HCT116 (cell line): ENCODE measurements at regions not wholly inside any gene's neighbourhood (a gene's known extent, or its start where the extent isn't known, plus 50 kb on each side); places are given as distances from the start of the nearest gene placed in this dataset.

ENCODE experiments used
- ATAC-seq: fragments of 200-7000 bp; cut with Tn5 transposase; 2 replicates; pipeline ENCODE4 v1.9.1; 2020; ENCODE audit warnings: mild to moderate bottlenecking, moderate library complexity
- BruUV-seq: library from RNA; stranded (reverse); fragments of 400-500 nt; replicated peaks from 2 replicates; lab custom pipeline; 2021; lab: Mats Ljungman, UMichigan
- CTCF ChIA-PET: fragments of 300-600 bp; sonication (Branson Sonifier 250); formaldehyde crosslinking; loops from one replicate; lab custom pipeline; 2021; ENCODE audit warnings: antibody characterized with exemption; lab: Charles Lee
- POLR2A ChIA-PET: fragments of 300-600, 350-600 bp; sonication (Branson Sonifier 250); formaldehyde crosslinking; loops from one replicate; lab custom pipeline; 2021; ENCODE audit warnings: antibody characterized with exemption; lab: Charles Lee
- RAD21 ChIA-PET, 2 experiments: fragments of 300-600 bp; sonication (Branson Sonifier 250); formaldehyde crosslinking; loops; one replicate each; lab custom pipeline; 2023; ENCODE audit warnings: low total read pairs in 2 of 2; ENCODE audit not compliant: uncharacterized antibody in 2 of 2, unreplicated experiment in 2 of 2, low non-redundant PET in 1 of 2; lab: Charles Lee
- DNase-seq: peaks from one replicate; pipeline ENCODE4 v3.0.0-alpha.2; 2010; ENCODE audit warnings: low read depth, low spot score
- H2AFZ ChIP-seq: fragments of 200-600 bp; shearing (Covaris generic), sonication (generic); 2 replicates; pipeline ENCODE4 v1.6.1; 2017; ENCODE audit warnings: low read depth, mixed run types, mixed read lengths, antibody characterized with exemption, low read length; ENCODE audit not compliant: poor library complexity, severe bottlenecking
- H3K27ac ChIP-seq: 2 replicates; pipeline ENCODE4 v1.5.1; 2012; ENCODE audit warnings: low read depth, low read length
- H3K27me3 ChIP-seq: fragments of 200-600 bp; sonication (generic); 2 replicates; pipeline ENCODE4 v1.6.1; 2016; ENCODE audit warnings: mixed run types, low read length, mixed read lengths; ENCODE audit not compliant: insufficient read depth
- H3K36me3 ChIP-seq, 2 experiments: fragments of 200-500 bp in 1 of 2; fragments of 200-600 bp in 1 of 2; sonication (Bioruptor generic) in 1 of 2; sonication (generic) in 1 of 2; 2 replicates each; pipeline versions ENCODE4 v1.5.1 to v1.6.1; 2014 to 2016; ENCODE audit warnings: low read length in 2 of 2, inconsistent platforms in 1 of 2, mixed read lengths in 1 of 2, mixed run types in 1 of 2; ENCODE audit not compliant: insufficient read depth in 2 of 2, control insufficient read depth in 1 of 2
- H3K4me1 ChIP-seq, 2 experiments: fragments of 200-600 bp in 1 of 2; sonication (generic) in 1 of 2; 2 replicates each; pipeline versions ENCODE4 v1.5.1 to v1.6.1; 2012 to 2017; ENCODE audit warnings: low read length in 2 of 2, inconsistent platforms in 1 of 2, mild to moderate bottlenecking in 1 of 2, mixed read lengths in 1 of 2, mixed run types in 1 of 2, moderate library complexity in 1 of 2; ENCODE audit not compliant: insufficient read depth in 2 of 2, control insufficient read depth in 1 of 2
- H3K4me2 ChIP-seq: fragments of 200-600 bp; sonication (generic); 2 replicates; pipeline ENCODE4 v1.6.1; 2017; ENCODE audit warnings: mixed run types, low read length, mixed read lengths
- H3K4me3 ChIP-seq, 2 experiments: fragments of 200-600 bp in 1 of 2; sonication (generic) in 1 of 2; replicated peaks in 1 of 2; 2 replicates each; pipeline ENCODE4 v1.5.1; 2011 to 2016; ENCODE audit warnings: low read length in 2 of 2, control low read depth in 1 of 2, low read depth in 1 of 2, mild to moderate bottlenecking in 1 of 2, mixed read lengths in 1 of 2, mixed run types in 1 of 2
- H3K79me2 ChIP-seq: fragments of 200-600 bp; sonication (generic); 2 replicates; pipeline ENCODE4 v1.6.1; 2017; ENCODE audit warnings: mild to moderate bottlenecking, mixed run types, low read length, moderate library complexity, mixed read lengths; ENCODE audit not compliant: insufficient read depth
- H3K9ac ChIP-seq: fragments of 200-600 bp; sonication (generic); 2 replicates; pipeline ENCODE4 v1.6.1; 2016; ENCODE audit warnings: low read length, mixed read lengths
- H3K9me2 ChIP-seq: fragments of 200-600 bp; sonication (generic), shearing (Covaris generic); 2 replicates; pipeline ENCODE4 v1.6.1; 2017; ENCODE audit warnings: mixed run types, mild to moderate bottlenecking, moderate library complexity; ENCODE audit not compliant: insufficient read depth
- H3K9me3 ChIP-seq, 2 experiments: fragments of 200-500 bp in 1 of 2; fragments of 200-600 bp in 1 of 2; sonication (Bioruptor generic) in 1 of 2; sonication (generic) in 1 of 2; 2 replicates each; pipeline ENCODE4 v1.6.1; 2014 to 2017; ENCODE audit warnings: low read length in 2 of 2, mixed read lengths in 2 of 2, inconsistent platforms in 1 of 2, low read depth in 1 of 2, mild to moderate bottlenecking in 1 of 2, mixed run types in 1 of 2, moderate library complexity in 1 of 2; ENCODE audit not compliant: control insufficient read depth in 1 of 2, insufficient read depth in 1 of 2
- H4K20me1 ChIP-seq: fragments of 200-600 bp; sonication (generic), shearing (Covaris generic); 2 replicates; pipeline ENCODE4 v1.6.1; 2017; ENCODE audit warnings: mixed run types, mild to moderate bottlenecking, moderate library complexity; ENCODE audit not compliant: insufficient read depth
- CBX3 ChIP-seq: IDR thresholded peaks from 2 replicates; pipeline ENCODE4 v1.6.1; 2012; ENCODE audit warnings: low read depth
- CEBPB ChIP-seq: IDR thresholded peaks from 2 replicates; pipeline ENCODE4 v1.6.1; 2012; ENCODE audit warnings: low read depth
- CTCF ChIP-seq, 3 experiments: fragments of 200-600 bp in 1 of 3; sonication (generic) in 1 of 3; IDR thresholded peaks in 2 of 3; conservative IDR thresholded peaks in 1 of 3; 2 replicates each; pipeline ENCODE4 v1.5.1; 2012 to 2017; ENCODE audit warnings: low read depth in 2 of 3, low read length in 2 of 3, antibody characterized with exemption in 1 of 3, borderline replicate concordance in 1 of 3, control low read depth in 1 of 3, mild to moderate bottlenecking in 1 of 3, mixed read lengths in 1 of 3, mixed run types in 1 of 3, moderate library complexity in 1 of 3; ENCODE audit not compliant: insufficient read depth in 1 of 3
- EGR1 ChIP-seq: IDR thresholded peaks from 2 replicates; pipeline ENCODE4 v1.6.1; 2012; ENCODE audit warnings: low read depth
- EZH2 ChIP-seq: fragments of 200-600 bp; sonication (generic); IDR thresholded peaks from 2 replicates; pipeline ENCODE4 v1.6.1; 2017; ENCODE audit warnings: antibody characterized with exemption, mixed run types
- EZH2phosphoT487 ChIP-seq: fragments of 200-600 bp; IDR thresholded peaks from 2 replicates; pipeline ENCODE4 v1.6.1; 2018; ENCODE audit warnings: antibody characterized with exemption, borderline replicate concordance
- JUND ChIP-seq: IDR thresholded peaks from 2 replicates; pipeline ENCODE4 v1.6.1; 2012
- MAX ChIP-seq: IDR thresholded peaks from 2 replicates; pipeline ENCODE4 v1.6.1; 2012
- POLR2A ChIP-seq: IDR thresholded peaks from 2 replicates; pipeline ENCODE4 v1.7.0; 2011; ENCODE audit warnings: borderline replicate concordance; ENCODE audit not compliant: insufficient read depth, insufficient read length; ENCODE audit errors: extremely low read depth
- RAD21 ChIP-seq: IDR thresholded peaks from 2 replicates; pipeline ENCODE4 v1.6.1; 2012; ENCODE audit warnings: low read depth, mild to moderate bottlenecking
- SIN3A ChIP-seq: IDR thresholded peaks from 2 replicates; pipeline ENCODE4 v1.6.1; 2012; ENCODE audit warnings: low read depth
- SP1 ChIP-seq: IDR thresholded peaks from 2 replicates; pipeline ENCODE4 v1.6.1; 2012; ENCODE audit warnings: low read depth
- TCF7L2 ChIP-seq: IDR thresholded peaks from 2 replicates; pipeline ENCODE4 v1.7.0; 2011; ENCODE audit warnings: borderline replicate concordance, inconsistent platforms; ENCODE audit not compliant: insufficient read depth, insufficient read length; ENCODE audit errors: extremely low read depth
- YY1 ChIP-seq: IDR thresholded peaks from 2 replicates; pipeline ENCODE4 v1.6.1; 2011; ENCODE audit warnings: low read length, low read depth, moderate library complexity, mild to moderate bottlenecking; ENCODE audit not compliant: insufficient replicate concordance; ENCODE audit errors: extremely low read depth
- ZFX ChIP-seq: fragments of 450-650 bp; IDR thresholded peaks from 2 replicates; pipeline ENCODE4 v1.6.1; 2017
- ZNF274 ChIP-seq: fragments of 200-500 bp; sonication (Bioruptor generic); IDR thresholded peaks from 2 replicates; pipeline ENCODE4 v1.6.1; 2014; ENCODE audit warnings: mild to moderate bottlenecking, low read depth, low read length, inconsistent platforms
- intact Hi-C: fragments of 100-400 bp; cut with micrococcal nuclease; formaldehyde crosslinking; loops from 2 replicates; pipeline ENCODE4 v1.10.0; 2022
- TF ChIP-seq, protein P1 (sequence below): IDR thresholded peaks from 2 replicates; pipeline ENCODE4 v1.6.1; 2012
- TF ChIP-seq, protein P2 (sequence below): IDR thresholded peaks from 2 replicates; pipeline ENCODE4 v1.6.1; 2012; ENCODE audit warnings: low read depth

DNA sequence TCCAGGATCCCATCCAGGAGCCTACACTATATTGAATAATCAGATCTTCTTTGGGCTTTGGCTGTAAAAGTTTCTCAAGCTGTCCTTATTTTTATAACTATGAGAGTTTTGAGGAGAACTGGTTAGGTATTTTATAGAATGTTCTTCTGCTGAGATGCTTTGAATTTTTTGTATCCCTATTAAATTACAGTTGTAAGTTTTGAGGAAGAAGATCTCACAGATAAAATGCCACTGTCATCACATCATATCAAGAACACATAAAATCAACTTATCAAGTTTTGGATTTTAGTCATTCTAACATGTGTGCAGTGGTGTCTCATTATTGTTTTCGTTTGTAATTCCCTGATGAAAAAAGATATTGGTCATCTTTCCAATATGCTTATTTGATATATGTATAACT is 260.2 kb upstream of the COL3A1 start:
- ATAC-seq (no peak), DNase-seq (no peak)
- no peak overlapping the region for H2AFZ ChIP-seq
- ChIA-PET POLR2A (no interaction called here), CTCF (no interaction called here), RAD21 (no interaction called here)
- no peaks in the 10 kb centered on the region for H3K4me1 ChIP-seq
- intact Hi-C loops = no loop called here
- no peak overlapping the region for H3K9ac ChIP-seq
- H3K27me3 ChIP-seq = no peaks in the 10 kb centered on the region
- H3K36me3 ChIP-seq = no peaks in the 10 kb centered on the region
- H3K9me2 ChIP-seq = no peaks in the 10 kb centered on the region
- no TSS peak for BruUV-seq
- H4K20me1 ChIP-seq = no peaks in the 10 kb centered on the region
- H3K4me3 ChIP-seq = no peak overlapping the region
- no peak overlapping the region for H3K4me2 ChIP-seq
- H3K9me3 ChIP-seq = no peaks in the 10 kb centered on the region
- no peaks in the 10 kb centered on the region for H3K79me2 ChIP-seq
- no peak overlapping the region for H3K27ac ChIP-seq
- TF ChIP-seq RAD21 (no peak), EZH2phosphoT487 (no peak), CTCF (IDR thresholded peaks at IDR 0.05 in 2 of 3, conservative IDR thresholded peaks at IDR 0.05 in 1 of 3; ENCODE audit: borderline replicate concordance in 1 of 3, insufficient read depth in 1 of 3, low read depth in 2 of 3, low read length in 2 of 3) (no peak), SIN3A (no peak), YY1 (no peak), MAX (no peak), CBX3 (no peak), ZFX (no peak), ZNF274 (no peak), POLR2A (no peak), CEBPB (no peak), JUND (no peak), EGR1 (no peak), EZH2 (no peak), SP1 (no peak), TCF7L2 (no peak)
- TF ChIP-seq, protein P1, sequence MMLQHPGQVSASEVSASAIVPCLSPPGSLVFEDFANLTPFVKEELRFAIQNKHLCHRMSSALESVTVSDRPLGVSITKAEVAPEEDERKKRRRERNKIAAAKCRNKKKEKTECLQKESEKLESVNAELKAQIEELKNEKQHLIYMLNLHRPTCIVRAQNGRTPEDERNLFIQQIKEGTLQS = no peak
- TF ChIP-seq, protein P2, sequence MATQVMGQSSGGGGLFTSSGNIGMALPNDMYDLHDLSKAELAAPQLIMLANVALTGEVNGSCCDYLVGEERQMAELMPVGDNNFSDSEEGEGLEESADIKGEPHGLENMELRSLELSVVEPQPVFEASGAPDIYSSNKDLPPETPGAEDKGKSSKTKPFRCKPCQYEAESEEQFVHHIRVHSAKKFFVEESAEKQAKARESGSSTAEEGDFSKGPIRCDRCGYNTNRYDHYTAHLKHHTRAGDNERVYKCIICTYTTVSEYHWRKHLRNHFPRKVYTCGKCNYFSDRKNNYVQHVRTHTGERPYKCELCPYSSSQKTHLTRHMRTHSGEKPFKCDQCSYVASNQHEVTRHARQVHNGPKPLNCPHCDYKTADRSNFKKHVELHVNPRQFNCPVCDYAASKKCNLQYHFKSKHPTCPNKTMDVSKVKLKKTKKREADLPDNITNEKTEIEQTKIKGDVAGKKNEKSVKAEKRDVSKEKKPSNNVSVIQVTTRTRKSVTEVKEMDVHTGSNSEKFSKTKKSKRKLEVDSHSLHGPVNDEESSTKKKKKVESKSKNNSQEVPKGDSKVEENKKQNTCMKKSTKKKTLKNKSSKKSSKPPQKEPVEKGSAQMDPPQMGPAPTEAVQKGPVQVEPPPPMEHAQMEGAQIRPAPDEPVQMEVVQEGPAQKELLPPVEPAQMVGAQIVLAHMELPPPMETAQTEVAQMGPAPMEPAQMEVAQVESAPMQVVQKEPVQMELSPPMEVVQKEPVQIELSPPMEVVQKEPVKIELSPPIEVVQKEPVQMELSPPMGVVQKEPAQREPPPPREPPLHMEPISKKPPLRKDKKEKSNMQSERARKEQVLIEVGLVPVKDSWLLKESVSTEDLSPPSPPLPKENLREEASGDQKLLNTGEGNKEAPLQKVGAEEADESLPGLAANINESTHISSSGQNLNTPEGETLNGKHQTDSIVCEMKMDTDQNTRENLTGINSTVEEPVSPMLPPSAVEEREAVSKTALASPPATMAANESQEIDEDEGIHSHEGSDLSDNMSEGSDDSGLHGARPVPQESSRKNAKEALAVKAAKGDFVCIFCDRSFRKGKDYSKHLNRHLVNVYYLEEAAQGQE = no peak
